ENCODE measurements at regions not wholly inside any gene's neighbourhood (a gene's known extent, or its start where the extent isn't known, plus 50 kb on each side); places are given as distances from the start of the nearest gene placed in this dataset.
"Not testable (repeated sequence)": the region's sequence is repeated elsewhere in the genome, so short reads cannot be mapped to it uniquely, and the experiment has no call there.

DNA sequence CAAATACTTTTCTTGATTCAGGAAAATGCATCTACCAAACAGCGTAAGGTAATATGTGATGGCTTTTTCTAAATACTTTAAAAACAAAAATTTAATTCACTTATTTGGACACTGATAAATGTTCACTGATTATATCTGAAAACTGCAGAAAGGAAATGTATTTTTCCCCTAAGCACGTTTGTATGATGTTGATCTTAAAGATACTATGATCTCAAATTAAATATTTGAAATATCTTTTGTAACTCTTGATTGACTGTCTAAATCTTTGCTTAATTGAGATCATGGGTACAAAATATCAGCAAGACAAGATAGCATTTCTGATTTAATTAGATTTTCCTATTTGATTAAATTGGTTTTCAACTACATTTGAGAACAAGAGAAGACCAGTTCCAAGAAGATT, 281.0 kb upstream of the UGT8 start:
- DNase-seq (ENCODE audit: insufficient read length, low spot score) = no peak
- FAIRE-seq = no peak
- TF ChIP-seq POLR2A (IDR thresholded peaks at IDR 0.05; ENCODE audit: low read depth, low read length) (no peak), PAX5 (IDR thresholded peaks at IDR 0.05; ENCODE audit: insufficient read depth, low read length, severe bottlenecking) (no peak), TAF1 (IDR thresholded peaks at IDR 0.05; ENCODE audit: low read depth, low read length) (no peak), POU2F2 (IDR thresholded peaks at IDR 0.05; ENCODE audit: low read depth, low read length) (no peak), POLR2AphosphoS5 (IDR thresholded peaks at IDR 0.05; ENCODE audit: low read depth, low read length) (no peak), SPI1 (IDR thresholded peaks at IDR 0.05; ENCODE audit: low read depth, low read length) (no peak)

GRCh38 chr4:114318309-114318708, 280.3 kb upstream of the UGT8 start:
- DNase-seq (ENCODE audit: insufficient read length, low spot score) (no peak), FAIRE-seq (no peak)
- TF ChIP-seq PAX5 (IDR thresholded peaks at IDR 0.05; ENCODE audit: insufficient read depth, low read length, severe bottlenecking) (no peak), SPI1 (IDR thresholded peaks at IDR 0.05; ENCODE audit: low read depth, low read length) (no peak), POLR2AphosphoS5 (IDR thresholded peaks at IDR 0.05; ENCODE audit: low read depth, low read length) (no peak), TAF1 (IDR thresholded peaks at IDR 0.05; ENCODE audit: low read depth, low read length) (no peak), POLR2A (IDR thresholded peaks at IDR 0.05; ENCODE audit: low read depth, low read length) (no peak), POU2F2 (IDR thresholded peaks at IDR 0.05; ENCODE audit: low read depth, low read length) (no peak)

- DNase-seq (ENCODE audit: insufficient read length, low spot score) (no peak), FAIRE-seq (no peak)
- no peak for TF ChIP-seq TAF1 (IDR thresholded peaks at IDR 0.05; ENCODE audit: low read depth, low read length)
These were observed 278.5 kb upstream of the UGT8 start for GRCh38 chr4:114320126-114320525.

GRCh38 chr4:114321366-114321765, 277.2 kb upstream of the UGT8 start:
- TF ChIP-seq PAX5 (IDR thresholded peaks at IDR 0.05; ENCODE audit: insufficient read depth, low read length, severe bottlenecking) = no peak
- no peak for TF ChIP-seq POLR2A (IDR thresholded peaks at IDR 0.05; ENCODE audit: low read depth, low read length)
- TF ChIP-seq SPI1 (IDR thresholded peaks at IDR 0.05; ENCODE audit: low read depth, low read length) = no peak
- TF ChIP-seq POLR2AphosphoS5 (IDR thresholded peaks at IDR 0.05; ENCODE audit: low read depth, low read length) = no peak
- no peak for TF ChIP-seq TAF1 (IDR thresholded peaks at IDR 0.05; ENCODE audit: low read depth, low read length)
- TF ChIP-seq POU2F2 (IDR thresholded peaks at IDR 0.05; ENCODE audit: low read depth, low read length) = no peak
- FAIRE-seq = no peak
- no peak for DNase-seq (ENCODE audit: insufficient read length, low spot score)

DNA sequence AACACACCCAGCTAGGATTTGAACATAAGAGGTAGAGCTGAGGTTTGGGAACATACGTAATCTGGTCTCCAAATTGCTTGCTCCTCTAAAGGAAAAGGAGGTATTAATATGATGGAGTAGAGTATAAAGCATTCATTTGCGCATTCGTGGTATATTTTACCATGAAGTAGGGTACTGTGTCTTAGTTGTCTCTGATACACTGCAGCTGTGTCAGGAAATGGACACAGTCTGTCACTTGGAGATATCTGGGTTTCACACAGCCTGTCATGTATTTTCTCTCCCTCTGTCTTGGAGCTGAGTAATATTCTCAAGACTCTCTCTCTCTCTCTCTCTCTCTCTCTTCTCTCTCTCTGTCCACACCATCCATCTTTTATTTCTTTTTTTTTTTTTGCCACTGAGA, 274.8 kb upstream of the UGT8 start:
- no peak for TF ChIP-seq PAX5 (IDR thresholded peaks at IDR 0.05; ENCODE audit: insufficient read depth, low read length, severe bottlenecking)
- TF ChIP-seq POLR2A (IDR thresholded peaks at IDR 0.05; ENCODE audit: low read depth, low read length) = no peak
- no peak for TF ChIP-seq POLR2AphosphoS5 (IDR thresholded peaks at IDR 0.05; ENCODE audit: low read depth, low read length)
- no peak for TF ChIP-seq TAF1 (IDR thresholded peaks at IDR 0.05; ENCODE audit: low read depth, low read length)
- TF ChIP-seq POU2F2 (IDR thresholded peaks at IDR 0.05; ENCODE audit: low read depth, low read length) = no peak
- no peak for TF ChIP-seq SPI1 (IDR thresholded peaks at IDR 0.05; ENCODE audit: low read depth, low read length)
- DNase-seq (ENCODE audit: insufficient read length, low spot score) (no peak), FAIRE-seq (no peak)

DNA sequence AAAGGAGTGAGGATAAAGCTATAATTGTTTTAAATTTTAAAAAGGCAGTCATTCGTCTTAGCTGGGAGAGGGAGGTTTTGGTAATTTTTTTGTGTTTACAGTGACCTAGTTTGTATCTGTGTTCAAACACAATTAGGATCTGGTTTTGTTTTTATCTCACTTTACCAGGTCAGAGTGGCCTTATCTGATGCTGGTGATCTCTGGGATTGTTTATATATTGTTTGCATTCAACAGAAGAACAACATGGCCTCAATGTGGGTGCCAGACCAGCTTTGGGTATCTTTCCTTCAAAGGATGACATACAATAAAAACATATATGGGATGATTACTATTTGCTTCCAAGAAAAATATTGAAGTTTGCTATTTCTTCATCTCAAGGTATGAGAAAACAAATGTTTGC, 272.2 kb upstream of the UGT8 start:
- no peak for DNase-seq (ENCODE audit: insufficient read length, low spot score)
- no peak for FAIRE-seq

GRCh38 chr4:114332119-114332518, 266.5 kb upstream of the UGT8 start:
- FAIRE-seq = no peak
- DNase-seq (ENCODE audit: insufficient read length, low spot score) = no peak
- TF ChIP-seq TAF1 (IDR thresholded peaks at IDR 0.05; ENCODE audit: low read depth, low read length) = no peak
- TF ChIP-seq POLR2AphosphoS5 (IDR thresholded peaks at IDR 0.05; ENCODE audit: low read depth, low read length) = no peak
- no peak for TF ChIP-seq POLR2A (IDR thresholded peaks at IDR 0.05; ENCODE audit: low read depth, low read length)

More for the DNA sequence above, 272.2 kb upstream of the UGT8 start:
- TF ChIP-seq TAF1 (IDR thresholded peaks at IDR 0.05; ENCODE audit: low read depth, low read length) (no peak), POU2F2 (IDR thresholded peaks at IDR 0.05; ENCODE audit: low read depth, low read length) (no peak), POLR2AphosphoS5 (IDR thresholded peaks at IDR 0.05; ENCODE audit: low read depth, low read length) (no peak), PAX5 (IDR thresholded peaks at IDR 0.05; ENCODE audit: insufficient read depth, low read length, severe bottlenecking) (no peak), POLR2A (IDR thresholded peaks at IDR 0.05; ENCODE audit: low read depth, low read length) (no peak), SPI1 (IDR thresholded peaks at IDR 0.05; ENCODE audit: low read depth, low read length) (no peak)

GRCh38 chr4:114334363-114334762, 264.2 kb upstream of the UGT8 start:
- not testable (repeated sequence) for FAIRE-seq; DNase-seq (ENCODE audit: insufficient read length, low spot score)

- FAIRE-seq = no peak
- no peak for TF ChIP-seq TAF1 (IDR thresholded peaks at IDR 0.05; ENCODE audit: low read depth, low read length)
- no peak for TF ChIP-seq POLR2AphosphoS5 (IDR thresholded peaks at IDR 0.05; ENCODE audit: low read depth, low read length)
- no peak for TF ChIP-seq SPI1 (IDR thresholded peaks at IDR 0.05; ENCODE audit: low read depth, low read length)
- TF ChIP-seq POU2F2 (IDR thresholded peaks at IDR 0.05; ENCODE audit: low read depth, low read length) = no peak
- DNase-seq (ENCODE audit: insufficient read length, low spot score) = no peak
These were observed 263.7 kb upstream of the UGT8 start for GRCh38 chr4:114334884-114335330.

DNA sequence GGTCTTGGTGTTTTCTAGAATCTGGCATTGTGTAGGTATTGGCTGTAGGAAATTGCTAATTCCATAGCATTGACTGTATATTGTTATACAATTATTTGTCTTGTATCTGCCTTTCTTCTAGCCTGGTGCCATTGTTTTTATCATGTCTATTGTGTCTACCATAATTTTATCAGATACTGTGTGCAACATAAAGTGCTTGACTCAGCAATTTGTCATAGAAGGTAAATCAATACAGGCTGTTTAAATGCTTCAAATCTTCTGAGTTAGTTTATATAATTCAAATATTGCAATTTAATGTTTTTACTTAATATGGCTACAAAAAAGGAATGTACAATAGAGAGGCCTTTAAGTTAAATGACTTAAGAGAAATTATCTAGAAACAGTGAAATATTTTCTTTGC, 263.3 kb upstream of the UGT8 start:
- DNase-seq (ENCODE audit: insufficient read length, low spot score) (no peak), FAIRE-seq (no peak)
- TF ChIP-seq TAF1 (IDR thresholded peaks at IDR 0.05; ENCODE audit: low read depth, low read length) (no peak), POLR2A (IDR thresholded peaks at IDR 0.05; ENCODE audit: low read depth, low read length) (no peak), POU2F2 (IDR thresholded peaks at IDR 0.05; ENCODE audit: low read depth, low read length) (no peak), POLR2AphosphoS5 (IDR thresholded peaks at IDR 0.05; ENCODE audit: low read depth, low read length) (no peak), SPI1 (IDR thresholded peaks at IDR 0.05; ENCODE audit: low read depth, low read length) (no peak), PAX5 (IDR thresholded peaks at IDR 0.05; ENCODE audit: insufficient read depth, low read length, severe bottlenecking) (no peak)

DNA sequence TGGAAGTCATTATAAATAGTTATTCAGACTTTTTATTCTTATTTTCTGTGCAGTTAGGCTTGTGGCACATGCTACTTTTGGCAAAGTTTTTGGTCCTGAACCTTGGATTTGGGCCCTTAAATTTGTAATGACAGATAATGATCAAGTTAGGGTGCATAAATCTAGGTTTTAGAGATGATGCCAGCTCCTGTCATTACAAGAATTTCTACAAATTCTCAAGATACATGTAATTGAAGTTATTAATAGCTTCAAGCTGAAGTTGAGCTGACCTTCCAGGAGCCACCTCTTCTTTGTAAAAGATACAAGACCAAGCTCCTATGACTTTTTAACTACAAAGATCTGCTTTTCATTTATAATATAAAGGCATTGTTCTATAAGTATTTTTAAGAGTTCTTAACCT, 255.6 kb upstream of the UGT8 start:
- no peak for TF ChIP-seq TAF1 (IDR thresholded peaks at IDR 0.05; ENCODE audit: low read depth, low read length)
- no peak for TF ChIP-seq POLR2AphosphoS5 (IDR thresholded peaks at IDR 0.05; ENCODE audit: low read depth, low read length)
- TF ChIP-seq SPI1 (IDR thresholded peaks at IDR 0.05; ENCODE audit: low read depth, low read length) = no peak
- TF ChIP-seq POU2F2 (IDR thresholded peaks at IDR 0.05; ENCODE audit: low read depth, low read length) = no peak

More for the DNA sequence above, 255.6 kb upstream of the UGT8 start:
- FAIRE-seq (no peak), DNase-seq (ENCODE audit: insufficient read length, low spot score) (no peak)

Data from GM12891 (cell line).